Choroid plexus epithelial cell (primary cell): ENCODE measurements at regions not wholly inside any gene's neighbourhood (a gene's known extent, or its start where the extent isn't known, plus 50 kb on each side); places are given as distances from the start of the nearest gene placed in this dataset.

Source experiments
- DNase-seq: peaks from one replicate; pipeline ENCODE4 v3.0.0-alpha.2; 2010; ENCODE audit warnings: low read depth
- H3K4me3 ChIP-seq: 2 replicates; pipeline ENCODE4 v1.5.1; 2011; ENCODE audit warnings: low read depth, mild to moderate bottlenecking, control low read depth, low read length, moderate library complexity
- TF ChIP-seq, protein P1 (sequence below): conservative IDR thresholded peaks from 2 replicates; pipeline ENCODE4 v1.5.1; 2011; ENCODE audit warnings: low read depth, mild to moderate bottlenecking, control low read depth, inconsistent platforms, low read length, moderate library complexity

DNA sequence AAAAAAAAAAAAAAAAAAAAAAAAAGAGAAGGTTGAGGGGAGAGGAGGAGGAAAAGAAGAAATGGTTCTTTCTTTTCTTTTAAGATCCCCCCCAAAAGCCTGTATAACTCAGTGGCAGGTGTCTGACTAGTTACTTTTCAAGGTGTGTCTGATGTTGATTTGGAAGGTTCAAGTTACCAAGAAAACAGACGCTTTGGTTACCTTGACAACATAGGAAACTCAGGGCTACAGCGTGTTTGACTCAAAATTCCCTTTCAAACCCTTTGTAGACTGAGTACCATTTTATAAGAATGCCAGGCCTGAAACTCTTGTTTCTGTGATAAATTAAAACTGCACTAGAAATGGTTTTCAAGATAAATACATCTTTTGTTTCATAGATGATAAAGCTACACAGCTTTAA is 286.8 kb downstream of the SKIDA1 start:
- H3K4me3 ChIP-seq, result no peak overlapping the region
- TF ChIP-seq, protein P1, sequence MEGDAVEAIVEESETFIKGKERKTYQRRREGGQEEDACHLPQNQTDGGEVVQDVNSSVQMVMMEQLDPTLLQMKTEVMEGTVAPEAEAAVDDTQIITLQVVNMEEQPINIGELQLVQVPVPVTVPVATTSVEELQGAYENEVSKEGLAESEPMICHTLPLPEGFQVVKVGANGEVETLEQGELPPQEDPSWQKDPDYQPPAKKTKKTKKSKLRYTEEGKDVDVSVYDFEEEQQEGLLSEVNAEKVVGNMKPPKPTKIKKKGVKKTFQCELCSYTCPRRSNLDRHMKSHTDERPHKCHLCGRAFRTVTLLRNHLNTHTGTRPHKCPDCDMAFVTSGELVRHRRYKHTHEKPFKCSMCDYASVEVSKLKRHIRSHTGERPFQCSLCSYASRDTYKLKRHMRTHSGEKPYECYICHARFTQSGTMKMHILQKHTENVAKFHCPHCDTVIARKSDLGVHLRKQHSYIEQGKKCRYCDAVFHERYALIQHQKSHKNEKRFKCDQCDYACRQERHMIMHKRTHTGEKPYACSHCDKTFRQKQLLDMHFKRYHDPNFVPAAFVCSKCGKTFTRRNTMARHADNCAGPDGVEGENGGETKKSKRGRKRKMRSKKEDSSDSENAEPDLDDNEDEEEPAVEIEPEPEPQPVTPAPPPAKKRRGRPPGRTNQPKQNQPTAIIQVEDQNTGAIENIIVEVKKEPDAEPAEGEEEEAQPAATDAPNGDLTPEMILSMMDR, result no peak
- no peak for DNase-seq

DNA sequence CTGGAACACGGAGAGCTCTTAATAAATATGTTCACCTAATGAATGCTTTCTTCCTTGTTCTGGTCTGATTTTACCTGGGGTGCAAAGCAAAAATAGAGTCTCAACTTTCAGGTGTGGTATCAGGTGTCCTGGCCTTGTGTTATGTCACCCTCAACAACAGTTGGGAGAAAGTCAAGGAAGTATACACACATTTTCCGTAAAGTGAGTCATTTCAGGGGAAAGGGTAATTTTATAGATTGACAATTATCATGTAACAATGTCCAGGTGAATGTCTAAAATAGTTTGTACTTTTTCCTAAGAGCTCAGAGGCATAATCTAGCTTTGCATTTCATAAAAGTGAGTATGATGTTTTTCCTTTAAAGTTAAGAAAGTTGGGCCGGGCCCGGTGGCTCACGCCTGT is 287.4 kb downstream of the SKIDA1 start:
- H3K4me3 ChIP-seq, result no peak overlapping the region
- TF ChIP-seq, protein P1, result no peak
- no peak for DNase-seq

DNA sequence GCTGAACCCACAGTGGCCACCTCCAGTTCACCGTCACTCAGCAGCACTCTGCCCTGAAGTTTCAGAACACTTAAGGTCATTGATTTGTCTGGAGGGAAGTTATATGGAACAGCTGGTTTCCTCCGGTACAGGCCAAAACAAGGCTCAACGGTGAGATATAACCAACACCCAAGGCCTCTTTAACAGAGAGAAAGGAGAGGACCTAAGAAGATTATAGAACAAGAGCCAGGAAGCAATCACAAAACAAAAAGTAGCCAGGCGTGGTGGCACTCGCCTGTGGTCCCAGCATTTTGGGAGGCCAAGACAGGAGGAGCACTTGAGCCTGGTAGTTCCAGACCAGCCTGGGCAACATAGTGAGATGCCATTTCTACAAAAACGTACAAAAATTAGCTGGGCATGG is 290.7 kb downstream of the SKIDA1 start:
- H3K4me3 ChIP-seq, result no peak overlapping the region
- TF ChIP-seq, protein P1, result no peak
- DNase-seq, result no peak

DNA sequence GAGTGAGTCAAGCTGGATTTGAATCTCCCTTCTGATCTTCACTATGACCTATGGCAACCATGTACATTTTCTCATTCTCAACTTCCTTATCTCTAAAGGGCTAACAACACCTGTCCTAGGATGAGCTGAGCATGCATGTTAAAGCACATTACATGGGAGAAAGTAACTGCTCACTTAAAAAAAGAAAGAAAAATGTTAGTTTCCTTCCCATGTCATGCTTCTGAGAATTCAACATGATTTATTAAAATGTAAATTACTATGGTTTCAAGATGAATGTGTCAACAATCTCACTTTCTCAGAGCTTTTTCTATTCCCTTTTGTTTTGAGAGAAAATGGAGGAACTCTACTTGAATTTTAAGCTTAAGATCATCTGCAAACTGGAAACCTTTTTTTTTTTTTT is 295.3 kb downstream of the SKIDA1 start:
- TF ChIP-seq, protein P1, result no peak
- DNase-seq, result no peak
- H3K4me3 ChIP-seq, result no peak overlapping the region

DNA sequence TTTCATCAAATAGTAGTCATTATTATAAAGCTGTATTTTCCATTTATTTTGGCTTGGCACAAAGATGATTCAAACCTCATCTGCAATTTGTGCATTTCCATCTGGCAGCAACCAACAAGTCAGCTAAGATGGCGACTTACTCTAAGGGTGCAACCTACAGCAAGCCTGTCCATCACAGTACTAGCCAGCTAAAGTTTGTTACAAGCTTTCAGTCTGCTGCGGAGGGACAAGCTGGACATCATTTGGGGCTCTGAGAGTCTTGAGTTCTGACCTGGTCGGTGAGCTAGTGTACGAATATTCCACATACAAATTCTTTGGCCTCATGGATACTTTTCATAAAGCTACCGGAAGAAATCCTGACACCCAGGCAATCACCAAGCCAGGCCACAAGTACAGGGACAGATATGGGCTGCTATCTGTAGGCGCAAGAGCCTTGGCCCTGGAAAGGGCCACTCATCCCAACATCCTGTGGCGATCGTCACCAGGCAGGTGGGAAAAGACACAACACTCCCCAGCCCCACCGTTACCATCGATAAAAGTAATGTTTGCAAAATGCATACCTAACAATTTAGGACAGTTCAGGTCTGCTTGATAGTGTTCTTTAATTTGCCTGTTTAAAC is 307.6 kb downstream of the SKIDA1 start:
- TF ChIP-seq, protein P1, result no peak
- DNase-seq, result no peak
- H3K4me3 ChIP-seq, result no peak overlapping the region

DNA sequence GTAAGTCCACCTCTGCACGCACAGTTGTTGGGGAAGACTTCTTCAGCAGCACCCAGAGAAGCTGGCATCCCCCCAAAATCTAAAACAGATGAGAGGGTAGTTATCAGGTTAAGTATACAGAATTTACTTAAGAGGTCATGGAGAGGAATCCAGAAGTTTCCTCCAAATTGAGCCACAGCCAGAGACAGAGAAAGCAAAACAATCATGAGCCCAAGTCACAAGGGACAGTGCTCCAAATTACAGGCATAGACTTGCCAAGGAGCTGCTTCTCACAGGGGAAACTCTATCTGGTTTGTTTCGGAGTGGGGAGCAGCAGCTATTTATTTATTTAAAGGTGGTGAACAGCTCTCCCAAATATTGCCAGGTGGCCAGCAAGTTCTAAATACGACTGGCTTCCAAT is 308.4 kb downstream of the SKIDA1 start:
- no peak overlapping the region for H3K4me3 ChIP-seq
- TF ChIP-seq, protein P1, result no peak
- peak; percentile 82 for DNase-seq

DNA sequence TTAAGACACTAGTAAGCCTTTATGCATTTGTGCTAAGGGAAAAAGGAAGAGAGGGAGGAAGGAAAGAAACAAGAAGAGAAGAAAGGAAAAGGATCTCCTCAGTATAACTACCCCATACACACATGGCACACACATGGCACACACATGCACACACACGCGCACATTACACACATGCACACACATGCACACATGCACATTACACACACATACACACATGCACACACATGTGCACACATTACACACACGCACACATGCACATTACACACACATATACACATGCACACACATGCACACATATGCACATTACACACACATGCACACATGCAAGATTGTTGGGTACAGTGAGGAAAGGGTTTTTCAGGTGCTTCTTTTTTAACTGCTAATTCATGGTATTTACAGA is 311.2 kb downstream of the SKIDA1 start:
- no peak for DNase-seq
- TF ChIP-seq, protein P1, result no peak
- no peak overlapping the region for H3K4me3 ChIP-seq
